K562 (cell line): ENCODE measurements at regions not wholly inside any gene's neighbourhood (a gene's known extent, or its start where the extent isn't known, plus 50 kb on each side); places are given as distances from the start of the nearest gene placed in this dataset.

Experiments
- ATAC-seq: fragments of 200-7000 bp; cut with Tn5 transposase; 3 replicates; pipeline ENCODE4 v1.9.1; 2020; ENCODE audit warnings: moderate library complexity
- BruUV-seq: library from RNA; stranded (reverse); fragments of 400-500 nt; replicated peaks from 2 replicates; lab custom pipeline; 2021; lab: Mats Ljungman, UMichigan
- CTCF ChIA-PET: fragments of 300-600 bp; formaldehyde crosslinking; extraction: SDS; loops from one replicate; lab custom pipeline; 2021; ENCODE audit warnings: low intra/inter-chr PET ratio; lab: Yijun Ruan, JAX
- POLR2A ChIA-PET: fragments of 300-600, 350-650 bp; sonication (Branson Sonifier 250); formaldehyde crosslinking; extraction: SDS; loops from one replicate; lab custom pipeline; 2021; ENCODE audit warnings: antibody characterized with exemption, inconsistent platforms; lab: Yijun Ruan, JAX
- DNase-seq, 4 experiments: peaks; one replicate each; pipeline versions ENCODE4 v3.0.0 to v3.0.0-alpha.2; 2011 to 2018; ENCODE audit warnings: low spot score in 3 of 4, mixed read lengths in 3 of 4; ENCODE audit errors: extremely low read depth in 1 of 4
- FAIRE-seq: peaks from 2 replicates; lab custom pipeline; 2011; peaks lifted over from hg19 to GRCh38; lab: Jason Lieb, UNC
- H2AFZ ChIP-seq: 2 replicates; pipeline ENCODE4 v1.6.0; 2011; ENCODE audit warnings: low read depth, low read length, control low read depth, inconsistent platforms
- H3K27ac ChIP-seq: fragments of 200-600 bp; 3 replicates; pipeline ENCODE4 v1.8.0; 2011; ENCODE audit warnings: low read depth, mild to moderate bottlenecking, control low read depth, inconsistent platforms, low read length, moderate library complexity, mixed read lengths; ENCODE audit errors: extremely low read depth
- H3K27me3 ChIP-seq, 2 experiments: fragments of 300-600 bp in 1 of 2; 2 replicates in 1 of 2; 3 replicates in 1 of 2; pipeline versions ENCODE4 v1.6.0 to v1.8.0; 2011; ENCODE audit warnings: inconsistent platforms in 2 of 2, low read length in 2 of 2, mild to moderate bottlenecking in 1 of 2, mixed read lengths in 1 of 2, moderate library complexity in 1 of 2; ENCODE audit not compliant: control insufficient read depth in 2 of 2, insufficient read depth in 2 of 2
- H3K36me3 ChIP-seq: fragments of 300-600 bp; 3 replicates; pipeline ENCODE4 v1.8.0; 2011; ENCODE audit warnings: mild to moderate bottlenecking, low read length, inconsistent platforms; ENCODE audit not compliant: control insufficient read depth, insufficient read depth
- H3K4me1 ChIP-seq, 2 experiments: fragments of 200-600 bp in 1 of 2; replicated peaks in 1 of 2; 2 replicates in 1 of 2; 3 replicates in 1 of 2; pipeline versions ENCODE4 v1.5.1 to v1.8.0; 2011; ENCODE audit warnings: inconsistent platforms in 2 of 2, low read length in 2 of 2, mild to moderate bottlenecking in 1 of 2, mixed read lengths in 1 of 2, moderate library complexity in 1 of 2; ENCODE audit not compliant: control insufficient read depth in 2 of 2, insufficient read depth in 2 of 2
- H3K4me2 ChIP-seq: 2 replicates; pipeline ENCODE4 v1.6.1; 2011; ENCODE audit warnings: low read length, control low read depth, inconsistent platforms, mixed read lengths; ENCODE audit not compliant: insufficient read depth
- H3K4me3 ChIP-seq: fragments of 200-600 bp; sonication (generic), shearing (Covaris generic); 2 replicates; pipeline ENCODE4 v1.5.1; 2016; ENCODE audit warnings: control low read depth, inconsistent platforms
- H3K79me2 ChIP-seq: fragments of 200-600 bp; 3 replicates; pipeline ENCODE4 v1.8.0; 2011; ENCODE audit warnings: low read length, inconsistent platforms; ENCODE audit not compliant: control insufficient read depth, insufficient read depth
- H3K9ac ChIP-seq, 2 experiments: 2 replicates each; pipeline versions ENCODE4 v1.6.0 to v1.6.1; 2011; ENCODE audit warnings: low read depth in 2 of 2, low read length in 2 of 2, control low read depth in 1 of 2, inconsistent platforms in 1 of 2, mild to moderate bottlenecking in 1 of 2, mixed read lengths in 1 of 2; ENCODE audit not compliant: insufficient read depth in 1 of 2
- H3K9me1 ChIP-seq: one replicate; pipeline ENCODE4 v1.6.0; 2011; ENCODE audit warnings: inconsistent platforms, mild to moderate bottlenecking, low read length, moderate library complexity; ENCODE audit not compliant: control insufficient read depth, insufficient read depth
- H3K9me3 ChIP-seq: replicated peaks from 2 replicates; pipeline ENCODE4 v1.5.1; 2011; ENCODE audit warnings: low read depth, low read length, inconsistent platforms; ENCODE audit not compliant: control insufficient read depth, insufficient read depth
- H4K20me1 ChIP-seq: replicated peaks from 2 replicates; pipeline ENCODE4 v1.6.1; 2011; ENCODE audit warnings: low read length, inconsistent platforms, mixed read lengths; ENCODE audit not compliant: control insufficient read depth, insufficient read depth
- BACH1 ChIP-seq: fragments of 200-800 bp; sonication (Bioruptor generic); IDR thresholded peaks from 2 replicates; pipeline ENCODE4 v1.6.1; 2016; ENCODE audit warnings: missing genetic modification characterization, missing compliant biosample characterization
- CCAR2 ChIP-seq: fragments of 200-400 bp; formaldehyde crosslinking; IDR thresholded peaks from 2 replicates; pipeline ENCODE4 v1.6.1; 2017; ENCODE audit warnings: mild to moderate bottlenecking, low read depth, low read length
- GATAD2A ChIP-seq: fragments of 450-650 bp; IDR thresholded peaks from 2 replicates; pipeline ENCODE4 v1.6.1; 2017
- KLF10 ChIP-seq: fragments of 250-450 bp; sonication (Bioruptor Pico); IDR thresholded peaks from 2 replicates; pipeline ENCODE4 v1.6.1; 2021; ENCODE audit warnings: matching md5 sums
- TSHZ1 ChIP-seq: fragments of 250-450 bp; sonication (Bioruptor Pico); IDR thresholded peaks from 2 replicates; pipeline ENCODE4 v1.4.0; 2020; ENCODE audit warnings: mild to moderate bottlenecking, moderate library complexity
- ZNF121 ChIP-seq: sonication (generic); formaldehyde crosslinking; conservative IDR thresholded peaks from 2 replicates; pipeline ENCODE4 v1.8.0; 2022; ENCODE audit warnings: missing genetic modification reagents
- ZNF175 ChIP-seq: fragments of 200-800 bp; sonication (Bioruptor generic); IDR thresholded peaks from 2 replicates; pipeline ENCODE4 v1.6.1; 2016; ENCODE audit warnings: low read depth, mild to moderate bottlenecking, missing genetic modification characterization, missing compliant biosample characterization
- WGBS: fragments of 100-300 bp; shearing (Covaris generic); methylation state at CpG from one replicate; pipeline ENCODE4 v1.1.6; 2016; ENCODE audit warnings: low coverage, mixed read lengths; ENCODE audit not compliant: insufficient coverage; ENCODE audit errors: missing lambda C conversion rate; 5-methylcytosine and 5-hydroxymethylcytosine counted together
- in situ Hi-C: fragments of 300-500 bp; cut with MboI; formaldehyde crosslinking; loops from 4 replicates; pipeline ENCODE4 v1.15.0; 2018; ENCODE audit warnings: inconsistent platforms, mixed read lengths
- intact Hi-C: fragments of 100-400 bp; cut with micrococcal nuclease; formaldehyde crosslinking; loops from 2 replicates; pipeline ENCODE4 v1.14.2; 2022

- POLR2A ChIA-PET = no interaction called here
- Histone ChIP-seq H3K4me1 (no peaks in the 10 kb centered on the region), H3K9ac (no peak overlapping the region), H3K36me3 (no peaks in the 10 kb centered on the region), H3K9me1 (no peaks in the 10 kb centered on the region), H3K27ac (no peak overlapping the region), H3K27me3 (no peaks in the 10 kb centered on the region), H3K79me2 (no peaks in the 10 kb centered on the region), H3K9me3 (no peaks in the 10 kb centered on the region), H3K4me2 (no peak overlapping the region), H4K20me1 (no peaks in the 10 kb centered on the region), H2AFZ (no peak overlapping the region), H3K4me3 (no peak overlapping the region)
- FAIRE-seq (no peak), DNase-seq (no peak), ATAC-seq (no peak)
- in situ Hi-C loops (no loop called here), intact Hi-C loops (no loop called here)
- BruUV-seq = no TSS peak
- no peak for TF ChIP-seq BACH1
- TF ChIP-seq TSHZ1 (CRISPR knock-in tag) = no peak
- TF ChIP-seq ZNF175 = no peak
- no peak for TF ChIP-seq ZNF121 (CRISPR knock-in tag)
- TF ChIP-seq KLF10 = no peak
- TF ChIP-seq GATAD2A = no peak
- no peak for TF ChIP-seq CCAR2
- WGBS = 0% methylated on average over 4 of the region's 4 CpGs
- CTCF ChIA-PET = no interaction called here
Measured at GRCh38 chr14:87567618-87568295, 425.2 kb downstream of the GALC start.
